K562 (cell line): ENCODE measurements at regions not wholly inside any gene's neighbourhood (a gene's known extent, or its start where the extent isn't known, plus 50 kb on each side); places are given as distances from the start of the nearest gene placed in this dataset.

Experiments
- EZH2 ChIP-seq: IDR thresholded peaks from 2 replicates; pipeline ENCODE4 v1.6.1; 2012; ENCODE audit warnings: low read depth, mild to moderate bottlenecking, inconsistent platforms, low read length, borderline replicate concordance
- HBP1 ChIP-seq: fragments of 450-650 bp; formaldehyde crosslinking; IDR thresholded peaks from 2 replicates; pipeline ENCODE4 v1.4.0; 2022; ENCODE audit warnings: missing genetic modification characterization
- MTA1 ChIP-seq: fragments of 450-650 bp; IDR thresholded peaks from 2 replicates; pipeline ENCODE4 v1.6.1; 2017; ENCODE audit warnings: borderline replicate concordance
- MYBL2 ChIP-seq, 2 experiments: fragments of 450-650 bp in 1 of 2; sonication (generic) in 1 of 2; formaldehyde crosslinking in 1 of 2; IDR thresholded peaks; 2 replicates each; pipeline versions ENCODE4 v1.6.1 to v1.8.1; 2017 to 2022; ENCODE audit warnings: borderline replicate concordance in 1 of 2, inconsistent platforms in 1 of 2, low read depth in 1 of 2, mild to moderate bottlenecking in 1 of 2, missing genetic modification reagents in 1 of 2, moderate library complexity in 1 of 2
- POLR2A ChIP-seq: fragments of 450-650 bp; conservative IDR thresholded peaks from 2 replicates; pipeline ENCODE4 v1.6.1; 2016
- RAD21 ChIP-seq, 2 experiments: fragments of 250-450 bp in 1 of 2; fragments of 450-650 bp in 1 of 2; sonication (Bioruptor Pico) in 1 of 2; formaldehyde crosslinking in 1 of 2; IDR thresholded peaks in 1 of 2; conservative IDR thresholded peaks in 1 of 2; 2 replicates each; pipeline versions ENCODE4 v1.4.0 to v1.8.0; 2020 to 2022; ENCODE audit warnings: mild to moderate bottlenecking in 2 of 2, moderate library complexity in 1 of 2
- SIX5 ChIP-seq, 2 experiments: IDR thresholded peaks; 2 replicates each; pipeline ENCODE4 v1.6.1; 2011; ENCODE audit warnings: low read length in 2 of 2, borderline replicate concordance in 1 of 2, low read depth in 1 of 2, mild to moderate bottlenecking in 1 of 2, moderate library complexity in 1 of 2; ENCODE audit not compliant: insufficient read depth in 1 of 2
- TF ChIP-seq, protein P1 (sequence below): fragments of 250-450 bp; sonication (Bioruptor Pico); IDR thresholded peaks from 2 replicates; pipeline ENCODE4 v1.5.0; 2020; ENCODE audit warnings: mild to moderate bottlenecking

DNA sequence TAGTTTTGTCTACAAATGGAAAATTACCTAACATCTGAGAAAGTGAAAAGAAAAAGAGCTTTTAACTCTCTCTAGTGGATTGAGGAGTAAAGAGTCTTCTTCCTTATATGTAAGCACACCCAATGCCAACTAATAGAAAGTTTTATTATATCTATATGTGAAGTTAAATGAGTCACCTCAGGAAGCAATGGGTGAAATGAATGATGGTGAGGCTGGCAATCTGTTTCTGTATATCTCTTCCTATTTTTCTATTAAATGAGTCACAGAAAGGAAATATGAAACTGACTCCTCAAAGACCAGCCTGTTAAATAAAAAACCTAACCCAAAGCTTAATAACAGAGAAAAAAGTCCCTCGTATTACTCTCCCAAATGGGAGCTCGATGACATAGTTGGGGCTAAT lies 71.3 kb downstream of the OTOR start:
- TF ChIP-seq MYBL2 (IDR thresholded peaks at IDR 0.05; ENCODE audit: low read depth) (no peak), MYBL2 (CRISPR knock-in tag; IDR thresholded peaks at IDR 0.05; ENCODE audit: borderline replicate concordance) (no peak), RAD21 (CRISPR knock-in tag; conservative IDR thresholded peaks at IDR 0.05 in 1 of 2, IDR thresholded peaks at IDR 0.05 in 1 of 2) (no peak), POLR2A (no peak), EZH2 (no peak), HBP1 (CRISPR knock-in tag) (no peak), SIX5 (IDR thresholded peaks at IDR 0.05; ENCODE audit: borderline replicate concordance in 1 of 2, insufficient read depth in 1 of 2, low read depth in 1 of 2, low read length in 2 of 2) (no peak), MTA1 (no peak)
- TF ChIP-seq, protein P1, sequence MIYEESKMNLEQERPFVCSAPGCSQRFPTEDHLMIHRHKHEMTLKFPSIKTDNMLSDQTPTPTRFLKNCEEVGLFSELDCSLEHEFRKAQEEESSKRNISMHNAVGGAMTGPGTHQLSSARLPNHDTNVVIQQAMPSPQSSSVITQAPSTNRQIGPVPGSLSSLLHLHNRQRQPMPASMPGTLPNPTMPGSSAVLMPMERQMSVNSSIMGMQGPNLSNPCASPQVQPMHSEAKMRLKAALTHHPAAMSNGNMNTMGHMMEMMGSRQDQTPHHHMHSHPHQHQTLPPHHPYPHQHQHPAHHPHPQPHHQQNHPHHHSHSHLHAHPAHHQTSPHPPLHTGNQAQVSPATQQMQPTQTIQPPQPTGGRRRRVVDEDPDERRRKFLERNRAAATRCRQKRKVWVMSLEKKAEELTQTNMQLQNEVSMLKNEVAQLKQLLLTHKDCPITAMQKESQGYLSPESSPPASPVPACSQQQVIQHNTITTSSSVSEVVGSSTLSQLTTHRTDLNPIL (CRISPR knock-in tag) = no peak
